ENCODE measurements at regions not wholly inside any gene's neighbourhood (a gene's known extent, or its start where the extent isn't known, plus 50 kb on each side); places are given as distances from the start of the nearest gene placed in this dataset.

GRCh38 chr15:21260966-21261395, 179.3 kb downstream of the POTEB3 start:
- TF ChIP-seq EZH2phosphoT487 (IDR thresholded peaks at IDR 0.05; ENCODE audit: insufficient read depth, low read depth) (no peak), EZH2 (IDR thresholded peaks at IDR 0.05; ENCODE audit: insufficient read depth, poor library complexity, severe bottlenecking) (no peak)

All from GM23248 (cell line).